Chondrocyte (in vitro differentiated cells): ENCODE measurements at regions not wholly inside any gene's neighbourhood (a gene's known extent, or its start where the extent isn't known, plus 50 kb on each side); places are given as distances from the start of the nearest gene placed in this dataset.

Source experiments
- DNase-seq: peaks from one replicate; pipeline ENCODE4 v3.0.0; 2021; ENCODE audit warnings: mixed read lengths, low spot score
- H3K27ac Mint-ChIP-seq: one replicate; pipeline ENCODE4 v1.8.0; 2021; ENCODE audit warnings: mild to moderate bottlenecking, moderate library complexity, mixed read lengths; ENCODE audit not compliant: unreplicated experiment
- H3K27me3 Mint-ChIP-seq: 2 replicates; pipeline ENCODE4 v1.8.0; 2021; ENCODE audit warnings: low read depth, mixed read lengths
- H3K36me3 Mint-ChIP-seq: 2 replicates; pipeline ENCODE4 v1.8.0; 2021; ENCODE audit warnings: low read depth, mixed read lengths
- H3K4me1 Mint-ChIP-seq: 2 replicates; pipeline ENCODE4 v1.8.0; 2021; ENCODE audit warnings: low read depth, mild to moderate bottlenecking, mixed read lengths
- H3K4me3 Mint-ChIP-seq: one replicate; pipeline ENCODE4 v1.8.0; 2021; ENCODE audit warnings: mild to moderate bottlenecking, moderate library complexity, mixed read lengths; ENCODE audit not compliant: unreplicated experiment
- H3K9me3 Mint-ChIP-seq: 2 replicates; pipeline ENCODE4 v1.8.0; 2021; ENCODE audit warnings: low read depth, mixed read lengths
- CTCF ChIP-seq: fragments of 200-600 bp; sonication (generic); IDR thresholded peaks from 2 replicates; pipeline ENCODE4 v1.5.0; 2021; ENCODE audit warnings: antibody characterized with exemption, mild to moderate bottlenecking, moderate library complexity

- no peaks in the 10 kb centered on the region for H3K4me1 Mint-ChIP-seq
- no peak overlapping the region for H3K27ac Mint-ChIP-seq
- H3K27me3 Mint-ChIP-seq: no peaks in the 10 kb centered on the region
- H3K9me3 Mint-ChIP-seq: peaks cover 5% of the 10 kb centered on the region
- H3K36me3 Mint-ChIP-seq: no peaks in the 10 kb centered on the region
- no peak for TF ChIP-seq CTCF
- no peak overlapping the region for H3K4me3 Mint-ChIP-seq
- DNase-seq: no peak
Observed at GRCh38 chr7:145875267-145875666, 241.3 kb upstream of the CNTNAP2 start.

GRCh38 chr7:145868935-145869334 is 247.7 kb upstream of the CNTNAP2 start:
- H3K9me3 Mint-ChIP-seq: peaks cover 28% of the 10 kb centered on the region
- no peaks in the 10 kb centered on the region for H3K4me1 Mint-ChIP-seq
- H3K27ac Mint-ChIP-seq: no peak overlapping the region
- no peaks in the 10 kb centered on the region for H3K27me3 Mint-ChIP-seq
- H3K36me3 Mint-ChIP-seq: peaks cover 1% of the 10 kb centered on the region
- no peak for TF ChIP-seq CTCF
- H3K4me3 Mint-ChIP-seq: no peak overlapping the region
- no peak for DNase-seq

- Mint-ChIP-seq H3K4me3 (no peak overlapping the region), H3K36me3 (peaks cover 1% of the 10 kb centered on the region), H3K9me3 (peaks cover 32% of the 10 kb centered on the region), H3K4me1 (no peaks in the 10 kb centered on the region), H3K27me3 (no peaks in the 10 kb centered on the region), H3K27ac (no peak overlapping the region)
- DNase-seq: no peak
- no peak for TF ChIP-seq CTCF
Observed at GRCh38 chr7:145862212-145862611, 254.4 kb upstream of the CNTNAP2 start.

GRCh38 chr7:145860809-145861208 is 255.8 kb upstream of the CNTNAP2 start:
- Mint-ChIP-seq H3K9me3 (peaks cover 32% of the 10 kb centered on the region), H3K4me3 (no peak overlapping the region)

GRCh38 chr7:145850636-145851035 is 266.0 kb upstream of the CNTNAP2 start:
- Mint-ChIP-seq H3K27ac (no peak overlapping the region), H3K4me1 (no peaks in the 10 kb centered on the region), H3K4me3 (no peak overlapping the region), H3K36me3 (no peaks in the 10 kb centered on the region), H3K9me3 (peaks cover 16% of the 10 kb centered on the region), H3K27me3 (no peaks in the 10 kb centered on the region)
- TF ChIP-seq CTCF: no peak
- DNase-seq: no peak

More at GRCh38 chr7:145860809-145861208, 255.8 kb upstream of the CNTNAP2 start:
- Mint-ChIP-seq H3K27me3 (no peaks in the 10 kb centered on the region), H3K4me1 (no peaks in the 10 kb centered on the region), H3K27ac (no peak overlapping the region), H3K36me3 (no peaks in the 10 kb centered on the region)
- DNase-seq: no peak
- no peak for TF ChIP-seq CTCF
